WERI-Rb-1 (cell line): ENCODE measurements at regions not wholly inside any gene's neighbourhood (a gene's known extent, or its start where the extent isn't known, plus 50 kb on each side); places are given as distances from the start of the nearest gene placed in this dataset.

Source experiments
- DNase-seq: peaks from one replicate; pipeline ENCODE4 v3.0.0-alpha.2; 2020
- H3K27ac ChIP-seq: fragments of 250-450 bp; sonication (Bioruptor Pico); 2 replicates; pipeline ENCODE4 v1.5.1; 2020; ENCODE audit warnings: mild to moderate bottlenecking, moderate library complexity
- H3K27me3 ChIP-seq: fragments of 250-450 bp; sonication (Bioruptor Pico); 2 replicates; pipeline ENCODE4 v1.5.1; 2021; ENCODE audit warnings: mild to moderate bottlenecking, low read depth, moderate library complexity; ENCODE audit not compliant: insufficient read depth, severe bottlenecking
- H3K36me3 ChIP-seq: fragments of 250-450 bp; sonication (Bioruptor Pico); 2 replicates; pipeline ENCODE4 v1.5.1; 2020; ENCODE audit warnings: mild to moderate bottlenecking, moderate library complexity
- H3K4me3 ChIP-seq: 2 replicates; pipeline ENCODE4 v1.5.1; 2011; ENCODE audit warnings: low read depth, mild to moderate bottlenecking, control low read depth, low read length
- H3K9me3 ChIP-seq: fragments of 250-450 bp; sonication (Bioruptor Pico); 2 replicates; pipeline ENCODE4 v1.5.1; 2021; ENCODE audit warnings: mild to moderate bottlenecking, moderate library complexity; ENCODE audit not compliant: severe bottlenecking
- CTCF ChIP-seq: IDR thresholded peaks from 2 replicates; pipeline ENCODE4 v1.5.1; 2011; ENCODE audit warnings: low read depth, mild to moderate bottlenecking, control low read depth, inconsistent platforms, low read length

- Histone ChIP-seq H3K4me3 (no peak overlapping the region), H3K9me3 (no peaks in the 10 kb centered on the region), H3K27me3 (no peaks in the 10 kb centered on the region), H3K36me3 (no peaks in the 10 kb centered on the region), H3K27ac (no peak overlapping the region)
- no peak for DNase-seq
- TF ChIP-seq CTCF = 0 out of 2 replicates have a peak, but pooled peaks have one; percentile 21
Measured at GRCh38 chr10:117078168-117078837, 59.8 kb downstream of the VAX1 start.

GRCh38 chr10:117075064-117075463 is 63.0 kb downstream of the VAX1 start:
- DNase-seq = no peak
- no peak overlapping the region for H3K27ac ChIP-seq
- no peaks in the 10 kb centered on the region for H3K27me3 ChIP-seq
- no peak overlapping the region for H3K4me3 ChIP-seq
- no peaks in the 10 kb centered on the region for H3K36me3 ChIP-seq
- no peaks in the 10 kb centered on the region for H3K9me3 ChIP-seq
- no peak for TF ChIP-seq CTCF

DNA sequence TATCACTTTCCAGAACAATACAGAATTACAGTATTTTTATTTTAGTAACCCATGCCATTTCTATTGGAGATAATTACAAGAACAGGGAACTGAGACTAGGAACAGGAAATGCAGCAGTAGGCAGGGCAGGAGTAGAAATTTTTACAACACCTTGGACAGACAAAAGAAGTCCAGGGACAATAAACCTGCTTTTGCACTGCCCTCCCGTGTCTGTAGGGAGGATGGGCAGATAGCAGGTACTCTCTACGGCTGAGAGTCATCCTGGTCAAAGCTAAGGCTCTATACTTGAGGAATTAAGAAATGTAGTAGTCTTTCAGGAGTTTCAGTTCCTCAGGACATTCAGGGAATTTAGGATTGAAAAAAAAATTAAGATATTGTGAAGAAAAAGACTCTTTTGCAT is 63.4 kb downstream of the VAX1 start:
- no peaks in the 10 kb centered on the region for H3K9me3 ChIP-seq
- H3K27ac ChIP-seq = no peak overlapping the region
- DNase-seq = peak; percentile 39
- TF ChIP-seq CTCF = peak; percentile 50
- no peak overlapping the region for H3K4me3 ChIP-seq
- no peaks in the 10 kb centered on the region for H3K27me3 ChIP-seq
- no peaks in the 10 kb centered on the region for H3K36me3 ChIP-seq

- no peak overlapping the region for H3K27ac ChIP-seq
- no peaks in the 10 kb centered on the region for H3K36me3 ChIP-seq
- no peak overlapping the region for H3K4me3 ChIP-seq
- H3K27me3 ChIP-seq = no peaks in the 10 kb centered on the region
- no peak for TF ChIP-seq CTCF
- DNase-seq = no peak
- H3K9me3 ChIP-seq = no peaks in the 10 kb centered on the region
Measured at GRCh38 chr10:117071286-117072050, 66.5 kb upstream of the SHTN1 start.
